ENCODE measurements at regions not wholly inside any gene's neighbourhood (a gene's known extent, or its start where the extent isn't known, plus 50 kb on each side); places are given as distances from the start of the nearest gene placed in this dataset.
"Not testable (repeated sequence)": the region's sequence is repeated elsewhere in the genome, so short reads cannot be mapped to it uniquely, and the experiment has no call there.

GRCh38 chr9:78172610-78173009 is 63.3 kb upstream of the CEP78 start:
- DNase-seq, result not testable (repeated sequence)

GRCh38 chr9:78171651-78172050 is 64.2 kb upstream of the CEP78 start:
- no peak for DNase-seq

DNA sequence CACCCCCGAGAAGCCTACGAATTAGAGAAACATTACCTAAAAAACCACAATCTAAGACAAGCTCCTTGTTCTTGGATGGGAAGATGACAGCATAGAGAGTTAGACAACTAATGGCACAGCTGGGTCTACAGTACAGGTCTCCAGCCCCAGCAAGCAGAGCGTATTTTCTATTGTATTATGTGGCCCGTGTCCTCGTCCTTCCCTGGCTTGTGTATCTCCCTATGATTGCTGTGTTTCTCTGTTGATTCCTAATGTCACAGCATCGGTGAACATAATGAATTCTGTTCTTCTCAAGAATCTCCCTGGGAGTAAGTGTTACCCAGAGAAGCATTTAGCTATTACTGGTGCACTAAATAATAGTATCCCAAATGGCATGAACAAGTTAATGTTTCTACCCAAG is 66.8 kb upstream of the CEP78 start:
- DNase-seq, result no peak

GRCh38 chr9:78167356-78167755 is 68.5 kb upstream of the CEP78 start:
- DNase-seq, result no peak

DNA sequence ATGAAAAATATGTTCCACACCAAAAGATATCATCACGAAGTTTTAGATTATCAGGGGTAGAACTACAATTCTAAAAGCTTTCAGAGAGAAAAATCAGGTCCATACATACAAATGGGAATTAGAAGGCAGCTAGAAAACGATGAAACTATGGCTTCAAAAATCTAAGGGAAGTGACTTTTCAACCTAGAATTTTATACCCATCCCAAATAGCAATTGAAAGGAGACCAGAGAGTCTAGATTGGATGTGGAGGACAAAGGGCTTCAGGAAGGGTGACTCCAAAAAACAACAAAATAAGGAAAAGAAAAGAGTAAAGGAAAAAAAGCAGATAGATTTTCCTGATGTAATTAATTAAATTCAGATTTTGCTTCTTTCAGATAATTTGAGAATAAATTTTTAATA is 72.0 kb upstream of the CEP78 start:
- DNase-seq, result no peak

- DNase-seq, result no peak
Measured at GRCh38 chr9:78158286-78158685, 77.6 kb upstream of the CEP78 start.

DNA sequence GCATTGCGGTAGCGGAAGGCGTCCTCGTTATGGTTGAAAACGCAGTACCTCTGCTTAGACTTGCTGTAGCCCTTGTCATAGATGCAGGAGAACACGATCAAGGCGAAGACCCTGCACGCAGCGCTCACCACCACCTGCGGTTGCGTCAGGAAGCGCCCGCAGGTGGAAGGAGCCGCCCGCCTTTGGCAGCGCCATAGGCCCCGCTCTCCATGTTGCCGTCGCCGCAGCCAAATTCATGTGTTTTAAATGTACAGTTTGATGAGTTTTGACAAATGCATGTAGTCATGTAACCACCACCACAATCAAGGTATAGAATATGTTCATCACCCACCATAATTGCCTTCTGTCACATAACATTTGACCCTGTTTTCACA is 84.9 kb upstream of the CEP78 start:
- DNase-seq, result no peak

DNA sequence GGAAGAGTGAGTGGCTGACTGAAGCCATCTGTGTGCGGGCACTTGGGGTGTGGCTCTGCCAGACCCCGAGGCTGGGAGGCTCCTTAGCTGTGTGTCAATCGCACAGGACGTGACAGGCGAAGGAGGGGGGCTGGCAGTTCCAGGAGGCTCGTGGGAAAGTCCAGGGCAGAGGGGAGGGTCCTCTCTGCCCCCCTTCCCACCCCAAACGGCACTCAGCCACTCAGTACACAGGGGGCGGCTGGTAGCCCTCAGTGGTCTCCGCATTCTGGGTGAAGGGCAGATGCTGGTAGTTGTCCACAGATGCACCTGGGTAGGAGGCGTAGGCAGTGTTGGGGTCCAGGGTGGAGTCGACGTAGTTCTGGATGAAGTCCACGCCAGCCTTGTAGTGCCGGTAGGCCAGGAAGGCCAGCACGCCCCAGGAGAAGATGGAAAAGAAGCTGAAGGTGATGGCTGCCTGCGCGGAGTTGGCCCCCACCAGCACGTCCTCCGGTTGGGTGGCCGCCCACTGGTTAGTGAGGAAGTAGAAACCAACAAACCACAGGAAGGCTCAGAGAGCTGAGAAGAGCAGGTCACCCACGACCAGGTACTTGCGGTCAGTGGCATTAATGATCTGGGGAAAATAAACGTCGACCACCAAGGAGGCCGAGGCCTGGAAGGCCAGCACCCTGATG is 85.4 kb upstream of the CEP78 start:
- no peak for DNase-seq

- DNase-seq, result no peak
Measured at GRCh38 chr9:78149702-78150291, 86.1 kb upstream of the CEP78 start.

DNA sequence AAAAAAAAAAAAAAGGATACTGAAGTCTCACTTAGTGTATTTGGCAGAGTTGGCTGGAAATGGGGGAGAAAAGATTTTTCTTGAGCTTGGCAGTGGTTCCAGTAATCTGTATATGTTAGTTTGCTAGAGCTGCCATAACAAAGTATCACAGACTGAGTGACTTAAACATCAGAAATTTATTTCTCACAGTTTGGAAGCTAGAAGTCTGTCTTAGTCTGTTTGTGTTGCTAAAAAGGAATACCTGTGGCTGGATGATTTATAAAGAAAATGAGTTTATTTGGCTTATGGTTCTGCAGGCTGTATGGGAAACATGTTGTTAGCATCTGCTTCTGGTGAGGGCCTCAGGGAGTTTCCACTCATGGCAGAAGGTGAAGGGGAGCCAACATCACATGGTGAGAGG is 89.6 kb upstream of the CEP78 start:
- DNase-seq, result no peak

DNA sequence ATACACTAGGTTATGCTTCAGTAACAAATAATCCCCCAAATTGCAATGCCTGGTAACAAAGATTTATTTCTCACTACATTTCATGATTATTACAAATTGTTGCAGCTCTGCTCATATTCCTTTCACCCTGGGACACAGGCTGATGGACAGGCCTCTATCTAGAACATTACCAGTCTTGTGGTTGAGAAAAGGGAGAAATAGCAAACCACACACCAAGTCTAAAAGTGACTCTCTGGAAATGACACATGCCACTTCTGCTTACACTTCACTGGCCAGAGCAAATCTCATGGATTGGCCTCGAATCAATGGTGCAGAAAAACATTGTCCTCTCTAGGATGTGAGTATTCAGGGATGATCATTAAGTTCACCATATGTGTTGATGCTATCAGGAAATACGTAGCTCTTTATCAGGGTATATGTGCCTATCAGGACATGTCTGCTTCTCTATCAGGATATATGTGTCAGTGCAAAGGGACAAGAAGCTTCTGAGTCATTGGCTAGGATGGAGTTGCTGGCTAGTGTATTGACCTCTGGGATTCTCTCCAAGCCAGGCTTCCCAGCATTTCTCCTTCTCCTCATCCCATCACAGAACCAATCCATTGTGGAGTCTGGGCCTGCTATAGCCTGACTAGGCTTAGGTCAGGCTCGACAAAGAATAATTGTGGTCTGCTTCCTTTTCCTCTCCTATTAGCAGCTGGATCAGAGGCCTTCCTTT is 91.1 kb upstream of the CEP78 start:
- no peak for DNase-seq

DNA sequence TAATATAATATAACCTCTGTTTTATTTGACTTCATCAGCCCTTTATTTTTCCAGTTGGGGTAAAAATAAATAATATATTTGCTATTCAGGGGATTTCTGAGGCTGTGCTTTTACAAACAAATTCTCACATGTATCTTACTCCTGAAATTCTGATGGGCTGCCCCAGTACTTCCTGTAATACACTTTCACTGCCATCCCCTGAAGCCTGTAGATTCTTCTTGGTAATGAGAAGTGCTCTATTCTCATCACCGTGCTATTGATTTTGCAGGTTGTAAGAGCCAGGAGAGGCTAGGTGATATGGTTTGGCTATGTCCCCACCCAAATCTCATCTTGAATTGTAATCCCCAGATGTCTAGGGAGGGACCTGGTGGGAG is 91.9 kb upstream of the CEP78 start:
- DNase-seq, result no peak

DNA sequence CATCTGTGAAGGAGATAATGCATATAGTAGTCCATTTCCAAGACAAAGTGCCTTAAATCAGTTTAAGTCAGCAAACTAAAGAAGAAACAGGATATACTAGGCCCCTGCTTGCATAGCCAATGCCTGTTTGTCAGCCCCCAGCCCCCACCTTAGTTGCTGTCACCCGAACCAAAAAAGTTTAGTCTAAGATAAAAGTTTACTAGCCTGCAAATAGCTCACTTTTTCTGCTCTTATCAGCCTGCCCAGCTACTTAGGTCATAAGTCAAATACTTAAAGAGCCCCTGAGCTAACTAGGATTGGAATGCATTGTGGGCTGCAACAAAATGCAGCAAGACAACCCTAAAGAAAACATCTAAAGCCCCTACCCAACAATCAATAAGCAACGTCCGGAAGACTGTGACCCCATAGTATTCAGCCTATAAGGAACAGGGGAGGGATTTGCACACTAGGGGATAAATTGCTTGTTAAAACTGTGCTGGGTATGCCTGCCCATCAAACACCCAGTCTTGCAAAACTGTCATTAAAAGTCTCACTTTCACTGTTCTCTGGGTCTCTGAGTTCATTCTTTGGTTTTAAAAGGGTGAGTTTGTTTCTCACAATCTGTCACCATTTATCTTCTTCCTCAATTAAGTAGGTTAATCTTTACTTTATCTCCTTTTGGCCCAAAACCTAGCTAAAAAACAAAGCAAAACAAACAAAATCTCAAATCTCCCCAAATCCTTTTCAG is 92.4 kb upstream of the CEP78 start:
- no peak for DNase-seq

- not testable (repeated sequence) for DNase-seq
Measured at GRCh38 chr9:78142264-78142663, 93.6 kb upstream of the CEP78 start.

DNA sequence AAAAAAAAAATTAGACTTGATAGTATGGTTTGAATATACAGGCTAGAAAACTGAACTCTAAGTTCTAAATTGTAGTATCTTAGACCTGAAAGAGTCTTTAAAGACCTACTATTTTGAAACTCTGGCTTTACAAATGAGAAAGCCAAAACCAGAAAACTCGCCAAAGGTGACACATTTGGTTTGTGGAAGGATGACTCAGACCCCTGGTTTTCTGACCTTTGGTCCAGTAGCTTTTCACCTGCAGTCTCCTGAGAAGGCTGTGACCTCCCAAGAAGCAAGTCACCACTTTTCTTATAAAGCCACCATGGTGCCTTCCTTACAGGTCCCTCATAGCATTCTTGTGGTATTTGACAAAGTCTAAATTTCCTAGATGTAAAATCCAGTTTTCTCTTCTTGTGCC is 102.1 kb upstream of the CEP78 start:
- DNase-seq, result no peak

GRCh38 chr9:78132701-78133058 is 101.1 kb upstream of the GNAQ start:
- DNase-seq, result no peak

GRCh38 chr9:78131969-78132700 is 100.5 kb upstream of the GNAQ start:
- no peak for DNase-seq

GRCh38 chr9:78130853-78131252 is 99.2 kb upstream of the GNAQ start:
- no peak for DNase-seq

DNA sequence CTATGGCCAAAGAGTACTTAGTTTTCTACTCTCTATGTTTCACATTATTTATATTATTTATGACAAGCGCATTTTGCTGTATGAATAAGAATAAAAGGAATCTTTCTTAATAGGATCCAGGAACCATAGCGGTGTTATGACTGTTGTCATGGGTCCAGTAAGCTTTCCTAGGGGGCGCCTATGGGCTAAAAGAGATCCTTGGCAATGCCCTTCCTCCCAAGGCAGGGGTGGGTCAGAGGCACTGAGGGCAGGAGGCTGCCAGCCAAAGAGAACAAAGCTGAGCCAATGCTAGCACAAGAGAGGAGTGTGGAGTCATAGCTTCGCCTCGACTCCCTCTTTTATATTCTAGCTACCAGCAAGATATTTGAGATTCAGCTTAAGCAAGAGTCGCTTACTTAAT is 98.4 kb upstream of the GNAQ start:
- DNase-seq, result no peak

GRCh38 chr9:78127279-78128225 is 95.9 kb upstream of the GNAQ start:
- no peak for DNase-seq

DNA sequence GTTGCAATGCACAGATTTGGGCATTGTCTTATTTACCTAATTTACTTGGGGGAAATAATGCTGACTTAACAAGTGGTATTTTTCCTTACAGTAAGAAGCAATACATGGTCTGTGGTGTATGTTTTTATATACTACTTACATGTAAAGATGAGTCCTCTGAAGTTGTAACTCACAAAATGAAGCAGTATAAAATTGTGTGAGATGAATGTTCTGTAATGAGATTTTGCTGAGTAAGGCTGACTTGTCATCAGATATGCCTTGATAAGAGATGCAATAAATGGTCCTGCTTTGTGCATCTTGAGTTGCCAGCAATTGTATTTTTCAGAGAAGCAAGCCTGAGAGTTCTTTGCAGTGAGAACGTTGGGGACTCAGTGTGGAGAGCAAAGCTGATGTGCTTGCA is 92.2 kb upstream of the GNAQ start:
- no peak for DNase-seq

GRCh38 chr9:78122631-78123030 is 91.0 kb upstream of the GNAQ start:
- DNase-seq, result no peak
